ENCODE measurements at regions not wholly inside any gene's neighbourhood (a gene's known extent, or its start where the extent isn't known, plus 50 kb on each side); places are given as distances from the start of the nearest gene placed in this dataset.
"Not testable (repeated sequence)": the region's sequence is repeated elsewhere in the genome, so short reads cannot be mapped to it uniquely, and the experiment has no call there.

DNA sequence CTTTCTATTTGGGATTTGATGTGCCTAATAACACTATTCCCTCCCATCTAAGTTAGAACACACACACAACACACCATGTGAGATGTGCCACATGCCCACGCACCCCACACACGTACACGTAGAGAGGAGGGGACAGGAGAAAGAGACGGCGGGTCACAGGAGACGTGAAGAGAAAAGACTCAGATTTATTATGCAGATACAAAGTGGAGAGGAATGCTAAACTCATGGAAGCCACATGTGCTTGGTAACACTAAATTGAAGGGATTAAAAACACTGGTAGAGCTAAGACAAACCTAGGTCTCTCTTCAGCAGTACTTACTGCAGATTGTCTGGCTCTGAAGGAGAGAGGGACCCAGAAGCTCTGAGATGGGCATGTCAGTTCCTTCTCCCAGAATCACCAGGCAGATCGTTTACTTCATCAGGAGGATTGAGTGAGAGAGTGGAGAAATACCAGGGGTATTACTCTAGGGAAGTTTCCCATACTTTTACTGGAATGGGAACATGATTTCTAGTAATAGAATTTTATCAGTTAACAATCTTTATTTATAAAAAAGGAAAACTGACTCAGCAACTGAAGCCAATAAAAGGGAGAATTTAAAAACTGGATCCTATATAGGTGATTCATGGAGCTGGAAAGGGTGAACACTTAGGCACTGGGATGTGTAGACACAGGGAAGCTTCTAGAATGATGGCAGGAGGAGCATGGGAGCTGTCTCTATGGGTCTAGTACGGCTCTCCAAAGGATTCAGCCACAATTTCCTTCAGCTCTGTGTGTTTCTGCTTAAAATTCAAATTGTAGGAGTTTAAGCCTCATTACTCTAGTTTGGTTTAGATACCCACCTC lies 139.4 kb downstream of the MACIR start:
- DNase-seq (ENCODE audit: extremely low read depth in 1 of 11, low read depth in 9 of 11, low spot score in 4 of 11) = no peak

DNA sequence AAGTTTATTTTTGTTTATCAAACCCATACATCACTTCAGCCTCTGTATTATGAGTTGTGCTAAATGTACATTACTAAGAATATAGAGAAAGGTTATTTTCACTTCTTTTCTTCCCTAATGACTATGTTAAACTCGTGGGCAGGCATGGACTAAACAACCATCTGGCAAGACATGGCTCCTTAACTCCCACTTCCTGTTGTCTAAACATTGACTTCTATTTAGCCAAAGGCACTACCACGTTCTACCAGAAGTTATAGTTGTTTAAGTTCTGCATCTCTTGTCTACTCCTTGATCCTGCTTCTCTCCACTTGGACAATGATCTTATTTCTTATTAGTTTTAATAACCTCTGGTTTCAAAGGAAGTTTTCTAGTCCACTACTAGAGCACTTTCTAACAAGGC lies 136.1 kb downstream of the MACIR start:
- no peak for DNase-seq (ENCODE audit: extremely low read depth in 1 of 11, low read depth in 9 of 11, low spot score in 4 of 11)

DNA sequence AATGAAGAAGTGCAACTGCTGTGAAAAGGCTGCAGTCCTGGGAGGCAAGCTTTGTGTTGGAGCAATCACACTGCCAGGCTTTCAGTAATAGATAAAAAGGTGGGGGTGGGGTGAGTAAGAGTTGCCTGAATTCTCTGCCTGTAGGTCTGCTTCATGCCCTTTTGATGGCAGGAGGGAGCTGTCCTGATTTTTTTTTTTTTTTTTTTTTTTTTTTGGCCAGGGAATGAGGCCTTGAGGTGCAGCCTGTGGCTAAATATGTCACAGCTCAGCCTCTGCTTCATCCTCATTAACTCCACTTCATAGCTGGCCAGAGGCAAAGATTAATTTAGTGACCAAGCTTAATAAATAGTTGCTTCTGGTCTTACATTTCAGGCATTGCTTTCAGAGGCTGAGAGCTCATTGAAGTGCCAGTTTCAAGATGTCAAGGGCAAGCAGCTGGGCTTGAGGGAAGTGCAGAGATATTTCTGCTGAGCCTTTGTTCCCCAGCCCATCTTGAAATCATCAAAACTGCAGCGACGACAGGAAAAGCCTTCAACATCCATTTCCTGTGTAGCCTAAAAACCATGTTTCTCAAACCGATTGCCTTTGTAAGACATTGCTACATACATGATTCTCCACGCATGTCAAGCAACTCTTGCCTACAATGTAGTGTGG lies 134.7 kb downstream of the MACIR start:
- peak in 5 of 11 donors; percentile 15 to 40 (median 28) for DNase-seq (ENCODE audit: extremely low read depth in 1 of 11, low read depth in 9 of 11, low spot score in 4 of 11)

DNA sequence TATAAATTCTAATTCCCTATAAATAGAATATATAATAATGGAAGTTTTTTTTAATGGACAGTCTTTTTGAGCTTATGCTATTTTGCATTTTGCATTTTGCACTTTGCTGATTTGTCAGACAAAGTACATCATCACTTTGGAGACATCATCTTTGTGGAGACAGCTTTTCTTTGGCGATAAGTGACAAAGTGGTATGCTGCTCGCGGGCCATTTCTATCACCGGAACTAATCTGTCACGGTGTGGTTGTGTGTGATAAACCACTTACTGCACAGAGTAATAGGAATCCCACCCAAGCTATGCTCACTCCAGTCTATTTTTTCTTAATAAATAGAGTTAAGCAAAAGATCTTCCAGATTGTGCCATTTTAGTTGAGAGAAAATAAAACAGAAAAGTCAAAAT lies 133.1 kb downstream of the MACIR start:
- DNase-seq (ENCODE audit: extremely low read depth in 1 of 11, low read depth in 9 of 11, low spot score in 4 of 11) = no peak

DNA sequence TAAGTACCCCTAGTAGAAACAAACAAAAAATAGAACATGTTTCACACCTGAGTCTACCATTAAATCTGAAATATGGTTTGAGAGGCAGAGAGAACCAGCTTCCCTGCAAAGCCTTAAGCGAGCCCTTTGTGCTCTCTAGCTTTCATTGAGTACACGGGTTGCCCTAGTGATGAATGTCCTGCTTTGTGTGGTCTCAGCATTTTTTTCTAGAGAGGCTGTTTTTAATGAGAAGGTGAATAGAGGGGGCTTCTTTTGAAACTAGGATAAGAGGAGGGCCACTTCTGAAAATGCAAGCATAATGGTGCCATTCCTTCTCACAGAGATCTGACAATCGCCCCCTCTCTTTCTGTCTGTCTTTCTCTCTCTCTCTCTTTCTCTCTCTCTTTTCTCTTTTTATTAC lies 131.3 kb downstream of the MACIR start:
- no peak for DNase-seq (ENCODE audit: extremely low read depth in 1 of 11, low read depth in 9 of 11, low spot score in 4 of 11)

- no peak for DNase-seq (ENCODE audit: extremely low read depth in 1 of 11, low read depth in 9 of 11, low spot score in 4 of 11)
Observed at GRCh38 chr5:103389357-103389756, 130.8 kb downstream of the MACIR start.

DNA sequence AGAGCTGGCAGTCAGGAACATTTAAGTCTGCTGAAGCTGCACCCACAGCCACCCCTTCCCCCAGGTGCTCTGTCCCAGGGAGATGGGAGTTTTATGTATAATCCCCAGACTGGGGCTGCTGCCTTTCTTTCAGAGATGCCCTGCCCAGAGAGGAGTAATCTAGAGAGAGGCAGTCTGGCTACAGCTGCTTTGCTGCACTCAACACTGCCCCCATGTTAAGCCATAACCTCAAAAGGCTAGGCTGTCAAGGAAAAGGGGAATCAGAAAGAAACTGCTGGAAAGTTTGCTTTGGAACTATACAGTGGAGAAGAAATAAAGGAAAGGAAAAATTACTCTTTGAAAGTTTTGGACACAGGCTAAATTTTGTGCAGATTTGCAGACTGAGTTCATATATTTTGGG lies 127.2 kb downstream of the MACIR start:
- no peak for DNase-seq (ENCODE audit: extremely low read depth in 1 of 11, low read depth in 9 of 11, low spot score in 4 of 11)

GRCh38 chr5:103377638-103378037 lies 119.1 kb downstream of the MACIR start:
- DNase-seq (ENCODE audit: extremely low read depth in 1 of 11, low read depth in 9 of 11, low spot score in 4 of 11) = not testable (repeated sequence)

- no peak for DNase-seq (ENCODE audit: extremely low read depth in 1 of 11, low read depth in 9 of 11, low spot score in 4 of 11)
Observed at GRCh38 chr5:103375863-103376591, 117.5 kb downstream of the MACIR start.

- DNase-seq (ENCODE audit: extremely low read depth in 1 of 11, low read depth in 9 of 11, low spot score in 4 of 11) = no peak
Observed at GRCh38 chr5:103375350-103375749, 116.8 kb downstream of the MACIR start.

GRCh38 chr5:103374473-103374963 lies 116.0 kb downstream of the MACIR start:
- DNase-seq (ENCODE audit: extremely low read depth in 1 of 11, low read depth in 9 of 11, low spot score in 4 of 11) = no peak

DNA sequence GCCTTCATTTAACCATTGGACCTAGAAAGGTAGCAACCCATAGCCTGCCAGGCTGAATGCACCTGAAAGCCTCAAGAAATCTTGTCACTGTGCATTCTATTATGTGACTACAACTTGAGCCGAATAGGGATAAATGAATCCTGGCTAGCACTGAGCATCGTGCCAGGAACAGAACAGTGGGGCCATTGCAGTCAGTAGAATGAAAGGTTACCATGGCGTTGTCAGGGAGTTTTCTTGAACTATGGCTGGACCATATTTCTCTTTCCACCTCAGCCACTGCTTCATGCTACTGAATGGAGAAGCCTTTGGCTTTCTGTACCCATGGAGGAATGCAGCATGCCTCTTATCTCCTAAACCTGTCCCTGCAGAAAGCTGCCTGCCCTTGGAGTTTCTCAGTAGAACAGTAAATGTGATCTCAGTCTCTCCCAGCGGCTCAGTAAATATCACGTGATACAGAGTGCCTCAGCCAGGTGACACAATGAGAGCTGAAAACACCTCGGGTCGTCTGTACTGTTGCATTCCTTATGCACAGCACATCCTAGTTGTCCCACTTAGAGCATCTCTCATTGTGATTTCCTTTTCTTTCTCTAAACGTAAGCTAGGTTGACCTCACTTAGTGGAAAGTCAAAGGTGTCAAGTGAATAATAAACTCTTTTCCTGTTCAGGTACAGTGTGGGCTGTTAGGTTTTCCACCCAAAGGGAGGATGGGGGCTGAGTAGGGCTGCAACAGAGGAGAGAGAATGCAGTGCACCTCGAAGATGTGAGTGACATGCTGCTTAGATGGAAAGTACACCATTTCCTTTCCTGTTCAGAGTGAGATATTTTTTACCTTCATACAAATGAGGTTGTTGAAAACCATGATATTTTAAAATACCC lies 115.3 kb downstream of the MACIR start:
- no peak for DNase-seq (ENCODE audit: extremely low read depth in 1 of 11, low read depth in 9 of 11, low spot score in 4 of 11)

DNA sequence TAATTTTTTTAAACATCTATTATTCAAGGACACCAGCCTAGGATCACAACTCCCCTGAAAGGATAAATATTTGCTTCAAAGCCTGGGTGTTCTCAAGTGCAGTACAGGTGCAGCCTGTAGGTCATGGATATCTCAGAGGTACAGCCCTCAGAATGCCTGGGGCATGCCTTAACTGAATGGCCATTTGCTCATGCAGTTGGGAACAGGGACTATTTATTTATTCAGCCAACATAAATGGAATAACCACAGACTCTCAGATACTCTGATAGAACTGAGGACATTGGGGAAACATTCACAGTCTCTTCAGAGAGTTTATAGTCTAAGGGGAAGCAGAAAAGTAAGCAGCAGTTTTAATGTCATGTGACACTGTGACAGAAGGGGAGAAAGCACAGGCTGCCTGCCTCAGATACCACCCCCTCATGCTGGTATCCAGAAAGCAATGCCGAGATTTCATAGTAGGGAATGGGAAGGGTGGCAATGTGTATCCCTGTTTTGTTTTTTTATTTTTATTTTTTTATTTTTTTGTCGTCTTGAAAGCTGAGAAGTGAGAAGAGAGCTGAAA lies 112.6 kb downstream of the MACIR start:
- DNase-seq (ENCODE audit: extremely low read depth in 1 of 11, low read depth in 9 of 11, low spot score in 4 of 11) = no peak

GRCh38 chr5:103369125-103370120 lies 110.9 kb downstream of the MACIR start:
- DNase-seq (ENCODE audit: extremely low read depth in 1 of 11, low read depth in 9 of 11, low spot score in 4 of 11) = no peak

GRCh38 chr5:103367702-103368101 lies 109.1 kb downstream of the MACIR start:
- DNase-seq (ENCODE audit: extremely low read depth in 1 of 11, low read depth in 9 of 11, low spot score in 4 of 11) = no peak

DNA sequence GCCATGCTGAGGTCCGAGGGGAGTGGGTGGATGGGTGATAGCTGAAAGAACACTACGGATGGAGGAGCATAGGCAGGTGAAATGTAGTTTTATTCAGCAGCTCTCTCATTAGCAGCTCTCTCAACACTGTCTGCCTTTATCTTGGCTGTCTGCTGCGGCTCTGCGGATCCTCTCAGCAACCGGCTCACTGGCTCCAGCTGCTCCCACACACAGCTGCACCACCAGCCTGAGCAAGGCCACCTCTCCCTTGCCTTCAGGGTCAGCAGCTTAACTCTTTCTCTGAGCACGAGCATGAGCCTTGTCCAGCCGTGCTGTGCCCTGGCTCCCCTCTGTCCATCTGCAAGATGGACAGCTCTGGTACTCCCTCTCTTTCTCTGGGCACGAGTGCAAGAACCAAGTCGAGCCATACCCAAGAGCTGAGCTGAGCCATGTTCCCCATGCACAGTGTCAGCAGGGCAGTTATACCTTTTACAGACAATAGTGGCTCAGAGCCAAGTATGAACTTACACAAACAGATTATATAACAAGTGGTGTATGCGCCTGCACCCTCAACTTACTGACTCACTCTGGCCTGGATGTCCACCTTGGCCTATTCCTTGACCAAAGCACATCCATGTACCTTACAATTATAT lies 108.5 kb downstream of the MACIR start:
- DNase-seq (ENCODE audit: extremely low read depth in 1 of 11, low read depth in 9 of 11, low spot score in 4 of 11) = no peak

DNA sequence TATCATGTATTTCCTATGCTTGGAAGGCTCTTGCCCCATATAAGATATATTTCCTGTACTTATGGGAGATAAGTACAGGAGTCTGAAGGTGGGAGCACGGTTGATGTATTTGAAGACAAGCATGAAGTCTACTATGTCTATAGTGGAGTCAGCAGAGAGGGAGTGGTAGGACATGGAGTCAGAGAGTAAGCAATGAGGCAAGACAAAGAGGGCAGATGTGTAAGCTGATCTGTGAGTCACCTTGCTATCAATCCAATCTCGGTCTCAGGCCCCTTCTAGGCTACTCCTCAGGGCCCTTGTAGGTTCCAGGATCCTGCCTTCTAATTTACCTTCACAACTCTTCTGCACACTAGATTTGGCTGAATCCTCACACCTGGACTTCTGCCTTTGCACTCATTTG lies 105.5 kb downstream of the MACIR start:
- no peak for DNase-seq (ENCODE audit: extremely low read depth in 1 of 11, low read depth in 9 of 11, low spot score in 4 of 11)
